HG03066 (cell line): ENCODE measurements at regions not wholly inside any gene's neighbourhood (a gene's known extent, or its start where the extent isn't known, plus 50 kb on each side); places are given as distances from the start of the nearest gene placed in this dataset.

Experiments used
- ATAC-seq: cut with Tn5 transposase; IDR thresholded peaks from one replicate; pipeline ENCODE4 v1.9.1; 2021; ENCODE audit warnings: low read depth; ENCODE audit not compliant: unreplicated experiment

- ATAC-seq = no peak
These were observed 338.1 kb upstream of the NEGR1 start for GRCh38 chr1:72620453-72620852.

GRCh38 chr1:72606216-72606810 lies 324.0 kb upstream of the NEGR1 start:
- no peak for ATAC-seq

- no peak for ATAC-seq
These were observed 318.8 kb upstream of the NEGR1 start for GRCh38 chr1:72601035-72601674.

- ATAC-seq = no peak
These were observed 303.8 kb upstream of the NEGR1 start for GRCh38 chr1:72586023-72586685.

GRCh38 chr1:72579629-72580028 lies 297.3 kb upstream of the NEGR1 start:
- no peak for ATAC-seq

GRCh38 chr1:72570815-72571214 lies 288.5 kb upstream of the NEGR1 start:
- no peak for ATAC-seq

GRCh38 chr1:72568113-72568512 lies 285.8 kb upstream of the NEGR1 start:
- ATAC-seq = no peak

- ATAC-seq = no peak
These were observed 285.2 kb upstream of the NEGR1 start for GRCh38 chr1:72567521-72567920.

GRCh38 chr1:72564749-72565148 lies 282.4 kb upstream of the NEGR1 start:
- ATAC-seq = no peak

- ATAC-seq = no peak
These were observed 275.2 kb upstream of the NEGR1 start for GRCh38 chr1:72557446-72558049.

GRCh38 chr1:72547412-72547811 lies 265.1 kb upstream of the NEGR1 start:
- ATAC-seq = no peak

GRCh38 chr1:72540674-72541073 lies 258.3 kb upstream of the NEGR1 start:
- ATAC-seq = no peak

GRCh38 chr1:72535470-72535869 lies 253.1 kb upstream of the NEGR1 start:
- ATAC-seq = no peak

- ATAC-seq = no peak
These were observed 248.3 kb upstream of the NEGR1 start for GRCh38 chr1:72530646-72531045.

GRCh38 chr1:72526926-72527325 lies 244.6 kb upstream of the NEGR1 start:
- ATAC-seq = no peak

- ATAC-seq = no peak
These were observed 241.7 kb upstream of the NEGR1 start for GRCh38 chr1:72524021-72524420.

- no peak for ATAC-seq
These were observed 239.3 kb upstream of the NEGR1 start for GRCh38 chr1:72521659-72522058.

- ATAC-seq = no peak
These were observed 234.5 kb upstream of the NEGR1 start for GRCh38 chr1:72516826-72517225.

GRCh38 chr1:72516264-72516663 lies 233.9 kb upstream of the NEGR1 start:
- no peak for ATAC-seq

- no peak for ATAC-seq
These were observed 216.0 kb upstream of the NEGR1 start for GRCh38 chr1:72498371-72498770.

GRCh38 chr1:72489801-72490200 lies 207.5 kb upstream of the NEGR1 start:
- ATAC-seq = no peak

- no peak for ATAC-seq
These were observed 203.5 kb upstream of the NEGR1 start for GRCh38 chr1:72485801-72486200.
